ENCODE measurements at regions not wholly inside any gene's neighbourhood (a gene's known extent, or its start where the extent isn't known, plus 50 kb on each side); places are given as distances from the start of the nearest gene placed in this dataset.

DNA sequence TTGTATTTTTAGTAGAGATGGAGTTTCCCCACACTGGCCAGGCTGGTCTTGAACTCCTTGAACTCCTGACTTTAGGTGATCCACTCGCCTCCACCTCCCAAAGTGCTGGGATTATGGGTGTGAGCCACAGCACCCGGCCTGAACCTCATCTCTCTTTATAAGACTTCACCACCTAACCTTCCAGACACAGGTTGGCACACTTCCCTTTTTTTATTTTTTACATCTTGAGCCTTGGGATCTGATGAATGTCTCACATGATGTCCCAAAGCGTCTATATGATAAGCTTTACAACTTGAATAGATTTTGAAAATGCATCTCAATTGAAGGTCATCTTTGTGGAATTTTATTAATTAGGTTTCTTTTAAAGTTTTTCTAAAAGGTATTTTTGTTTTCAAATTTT is 172.4 kb upstream of the IVNS1ABP start:
- CTCF ChIA-PET: no interaction called here
- Mint-ChIP-seq H3K27me3 (no peaks in the 10 kb centered on the region), H3K27ac (peak overlapping the region in 2 of 9 donors; percentile 6 to 39)

DNA sequence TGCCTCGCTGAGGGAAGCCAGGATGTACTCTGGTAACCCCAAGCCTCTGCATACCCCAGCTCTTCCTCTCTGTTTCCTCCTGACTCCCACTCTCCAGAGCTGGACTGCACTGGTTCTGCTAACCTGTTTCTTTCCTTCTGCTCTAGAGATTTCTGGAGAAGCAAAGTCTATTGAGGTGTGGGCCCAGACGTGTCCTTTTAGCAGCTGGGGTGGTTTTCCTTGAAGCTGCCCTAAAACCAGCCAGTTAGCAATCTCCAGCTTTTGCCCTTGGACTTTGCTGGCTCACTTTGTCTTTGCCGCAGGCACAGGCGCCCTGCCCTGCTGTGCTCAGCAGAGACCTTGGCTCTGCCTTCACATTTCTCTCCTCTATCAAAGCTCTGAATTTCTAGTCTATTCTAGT is 171.8 kb upstream of the IVNS1ABP start:
- Histone ChIP-seq H3K36me3 (ENCODE audit: control insufficient read depth in 2 of 3, insufficient read depth in 3 of 3, low read length in 3 of 3) (no peaks in the 10 kb centered on the region), H3K27me3 (ENCODE audit: control insufficient read depth in 2 of 2, insufficient read depth in 2 of 2, low read length in 2 of 2) (no peaks in the 10 kb centered on the region), H3K27ac (ENCODE audit: low read depth, low read length) (no peak overlapping the region), H3K9me3 (ENCODE audit: control insufficient read depth in 2 of 3, low read length in 3 of 3) (no peaks in the 10 kb centered on the region), H3K4me1 (ENCODE audit: control insufficient read depth in 2 of 2, insufficient read depth in 2 of 2, low read length in 2 of 2) (no peaks in the 10 kb centered on the region), H3K4me3 (ENCODE audit: low read length) (no peak overlapping the region)
- intact Hi-C loops (cut with micrococcal nuclease): loop anchor here in 1 of 2 donors (5.0 kb wide), 1 partner anchor 108 kb away; no protein-coding TSS in a partner anchor
- DNase-seq (no peak), ATAC-seq (no peak)
- Mint-ChIP-seq H3K9me3 (no peaks in the 10 kb centered on the region), H3K4me3 (no peak overlapping the region), H3K27me3 (no peaks in the 10 kb centered on the region), H3K36me3 (peaks cover 0 to 2% (median 0%) of the 10 kb centered on the region in 5 donors), H3K4me1 (peaks cover 0 to 12% (median 6%) of the 10 kb centered on the region in 7 donors), H3K27ac (peak overlapping the region in 4 of 9 donors; percentile 3 to 72 (median 22))
- CTCF ChIA-PET: no interaction called here
- POLR2A ChIA-PET: no interaction called here

More for the DNA sequence above, 172.4 kb upstream of the IVNS1ABP start:
- Histone ChIP-seq H3K27me3 (ENCODE audit: control insufficient read depth in 2 of 2, insufficient read depth in 2 of 2, low read length in 2 of 2) (no peaks in the 10 kb centered on the region), H3K4me3 (ENCODE audit: low read length) (no peak overlapping the region), H3K9me3 (ENCODE audit: control insufficient read depth in 2 of 3, low read length in 3 of 3) (no peaks in the 10 kb centered on the region), H3K36me3 (ENCODE audit: control insufficient read depth in 2 of 3, insufficient read depth in 3 of 3, low read length in 3 of 3) (no peaks in the 10 kb centered on the region), H3K4me1 (ENCODE audit: control insufficient read depth in 2 of 2, insufficient read depth in 2 of 2, low read length in 2 of 2) (no peaks in the 10 kb centered on the region), H3K27ac (ENCODE audit: low read depth, low read length) (no peak overlapping the region)
- DNase-seq: no peak
- H3K4me1 Mint-ChIP-seq: peaks cover 0 to 10% (median 3%) of the 10 kb centered on the region in 7 donors
- intact Hi-C loops (cut with micrococcal nuclease): loop anchor here in 1 of 2 donors (5.0 kb wide), 1 partner anchor 108 kb away; no protein-coding TSS in a partner anchor
- peaks cover 0 to 2% (median 0%) of the 10 kb centered on the region in 5 donors for H3K36me3 Mint-ChIP-seq
- no peaks in the 10 kb centered on the region for H3K9me3 Mint-ChIP-seq
- POLR2A ChIA-PET: no interaction called here
- no peak for ATAC-seq
- no peak overlapping the region for H3K4me3 Mint-ChIP-seq

DNA sequence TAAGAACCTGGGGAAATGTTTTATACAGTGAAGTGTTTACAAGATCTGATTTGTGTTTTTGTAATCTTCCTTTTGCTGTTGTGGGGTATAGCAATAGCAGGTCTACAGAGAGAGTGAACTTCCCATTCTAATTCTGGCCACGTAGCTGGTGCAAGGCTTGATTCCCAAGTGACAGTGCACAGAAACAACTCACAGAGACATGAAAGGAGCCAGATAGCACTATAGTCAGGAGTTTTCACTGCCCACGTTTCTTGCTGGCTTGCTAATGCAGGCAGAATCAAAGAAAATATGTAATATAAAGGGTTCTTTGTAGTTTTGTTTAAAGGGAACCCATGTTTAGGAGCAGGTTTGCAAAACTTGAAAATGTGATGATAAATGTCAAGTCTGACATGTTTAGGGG is 170.9 kb upstream of the IVNS1ABP start:
- no peak overlapping the region for H3K4me3 Mint-ChIP-seq
- ChIA-PET POLR2A (no interaction called here), CTCF (interaction anchor here (1.0 kb wide), 1 partner anchor 107 kb away, joined by 3 read pairs; no protein-coding TSS in a partner anchor)
- H3K4me1 ChIP-seq (ENCODE audit: control insufficient read depth in 2 of 2, insufficient read depth in 2 of 2, low read length in 2 of 2): no peaks in the 10 kb centered on the region
- H3K27ac ChIP-seq (ENCODE audit: low read depth, low read length): no peak overlapping the region
- DNase-seq (no peak), ATAC-seq (no peak)
- intact Hi-C loops (cut with micrococcal nuclease): loop anchor here in 1 of 2 donors (5.0 kb wide), 1 partner anchor 109 kb away; no protein-coding TSS in a partner anchor
- no peaks in the 10 kb centered on the region for H3K36me3 ChIP-seq (ENCODE audit: control insufficient read depth in 2 of 3, insufficient read depth in 3 of 3, low read length in 3 of 3)
- H3K9me3 Mint-ChIP-seq: no peaks in the 10 kb centered on the region
- H3K4me3 ChIP-seq (ENCODE audit: low read length): no peak overlapping the region
- H3K27me3 Mint-ChIP-seq: no peaks in the 10 kb centered on the region
- peak overlapping the region in 1 of 9 donors; percentile 2 for H3K27ac Mint-ChIP-seq
- no peaks in the 10 kb centered on the region for H3K36me3 Mint-ChIP-seq
- peaks cover 0 to 13% (median 6%) of the 10 kb centered on the region in 7 donors for H3K4me1 Mint-ChIP-seq
- no peaks in the 10 kb centered on the region for H3K9me3 ChIP-seq (ENCODE audit: control insufficient read depth in 2 of 3, low read length in 3 of 3)
- no peaks in the 10 kb centered on the region for H3K27me3 ChIP-seq (ENCODE audit: control insufficient read depth in 2 of 2, insufficient read depth in 2 of 2, low read length in 2 of 2)

DNA sequence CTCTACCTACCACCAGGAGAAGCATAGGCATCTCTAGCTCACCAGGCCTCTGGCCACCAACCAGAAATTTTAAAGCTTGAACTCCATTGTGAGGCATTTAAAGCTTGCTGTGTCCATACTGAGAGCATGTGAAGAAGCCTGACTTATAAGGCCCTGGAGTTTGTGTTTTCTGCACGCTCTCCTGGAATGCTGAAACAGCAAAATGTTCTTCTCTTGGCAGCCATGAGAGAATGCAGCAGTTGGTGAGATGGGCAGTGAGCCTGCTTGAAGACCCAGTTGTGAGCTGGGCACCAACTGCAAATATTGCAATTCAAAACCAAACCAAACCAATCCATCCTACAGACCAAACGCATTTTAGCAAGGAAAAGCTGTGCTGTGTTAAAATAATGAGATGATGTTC is 170.0 kb upstream of the IVNS1ABP start:
- Mint-ChIP-seq H3K4me3 (no peak overlapping the region), H3K4me1 (peaks cover 0 to 13% (median 6%) of the 10 kb centered on the region in 7 donors), H3K27ac (no peak overlapping the region), H3K36me3 (peaks cover 0 to 1% (median 0%) of the 10 kb centered on the region in 5 donors), H3K9me3 (peaks cover 0 to 3% (median 0%) of the 10 kb centered on the region in 11 donors), H3K27me3 (no peaks in the 10 kb centered on the region)
- H3K27ac ChIP-seq (ENCODE audit: low read depth, low read length): no peak overlapping the region
- no peaks in the 10 kb centered on the region for H3K4me1 ChIP-seq (ENCODE audit: control insufficient read depth in 2 of 2, insufficient read depth in 2 of 2, low read length in 2 of 2)
- no peak for DNase-seq
- POLR2A ChIA-PET: interaction anchor here (0.6 kb wide), 1 partner anchor 279 kb away, joined by 3 read pairs; no protein-coding TSS in a partner anchor
- no peak overlapping the region for H3K4me3 ChIP-seq (ENCODE audit: low read length)
- no peaks in the 10 kb centered on the region for H3K27me3 ChIP-seq (ENCODE audit: control insufficient read depth in 2 of 2, insufficient read depth in 2 of 2, low read length in 2 of 2)
- H3K36me3 ChIP-seq (ENCODE audit: control insufficient read depth in 2 of 3, insufficient read depth in 3 of 3, low read length in 3 of 3): no peaks in the 10 kb centered on the region
- intact Hi-C loops (cut with micrococcal nuclease): loop anchor here in 1 of 2 donors (5.0 kb wide), 1 partner anchor 110 kb away; no protein-coding TSS in a partner anchor
- no peaks in the 10 kb centered on the region for H3K9me3 ChIP-seq (ENCODE audit: control insufficient read depth in 2 of 3, low read length in 3 of 3)
- ATAC-seq: no peak
- CTCF ChIA-PET: interaction anchor here (1.0 kb wide), 1 partner anchor 108 kb away, joined by 3 read pairs; no protein-coding TSS in a partner anchor

DNA sequence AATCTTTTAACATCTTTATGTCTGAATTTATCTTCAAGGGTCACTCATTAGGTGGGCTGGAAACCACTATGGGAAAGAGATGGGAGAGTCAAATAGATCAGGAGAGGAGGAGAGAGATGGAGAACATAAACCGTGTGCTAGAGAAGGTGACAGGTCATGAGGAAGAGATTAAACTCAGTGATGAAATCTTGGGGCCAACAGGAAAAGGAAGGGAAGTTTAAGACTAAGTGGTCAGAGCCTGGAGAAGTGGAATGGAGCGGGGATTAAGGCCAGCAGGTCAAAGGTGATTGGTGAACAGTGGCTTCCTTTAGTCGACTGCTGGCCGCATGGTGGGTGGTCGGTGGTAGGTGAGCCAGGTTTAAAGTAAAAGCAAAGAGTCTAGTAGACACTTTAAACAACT is 169.3 kb upstream of the IVNS1ABP start:
- no peaks in the 10 kb centered on the region for H3K9me3 ChIP-seq (ENCODE audit: control insufficient read depth in 2 of 3, low read length in 3 of 3)
- H3K36me3 Mint-ChIP-seq: peaks cover 0 to 1% (median 0%) of the 10 kb centered on the region in 5 donors
- no peaks in the 10 kb centered on the region for H3K36me3 ChIP-seq (ENCODE audit: control insufficient read depth in 2 of 3, insufficient read depth in 3 of 3, low read length in 3 of 3)
- no peaks in the 10 kb centered on the region for H3K4me1 ChIP-seq (ENCODE audit: control insufficient read depth in 2 of 2, insufficient read depth in 2 of 2, low read length in 2 of 2)
- no peaks in the 10 kb centered on the region for H3K27me3 ChIP-seq (ENCODE audit: control insufficient read depth in 2 of 2, insufficient read depth in 2 of 2, low read length in 2 of 2)
- no peak overlapping the region for H3K4me3 ChIP-seq (ENCODE audit: low read length)
- H3K9me3 Mint-ChIP-seq: peaks cover 0 to 3% (median 0%) of the 10 kb centered on the region in 11 donors
- DNase-seq (no peak), ATAC-seq (no peak)
- H3K4me3 Mint-ChIP-seq: no peak overlapping the region
- H3K27ac ChIP-seq (ENCODE audit: low read depth, low read length): no peak overlapping the region
- ChIA-PET CTCF (no interaction called here), POLR2A (no interaction called here)
- no peaks in the 10 kb centered on the region for H3K27me3 Mint-ChIP-seq
- peaks cover 0 to 13% (median 6%) of the 10 kb centered on the region in 7 donors for H3K4me1 Mint-ChIP-seq
- H3K27ac Mint-ChIP-seq: peak overlapping the region in 2 of 9 donors; percentile 5 to 46
- intact Hi-C loops (cut with micrococcal nuclease): loop anchor here in 1 of 2 donors (5.0 kb wide), 1 partner anchor 111 kb away; no protein-coding TSS in a partner anchor

DNA sequence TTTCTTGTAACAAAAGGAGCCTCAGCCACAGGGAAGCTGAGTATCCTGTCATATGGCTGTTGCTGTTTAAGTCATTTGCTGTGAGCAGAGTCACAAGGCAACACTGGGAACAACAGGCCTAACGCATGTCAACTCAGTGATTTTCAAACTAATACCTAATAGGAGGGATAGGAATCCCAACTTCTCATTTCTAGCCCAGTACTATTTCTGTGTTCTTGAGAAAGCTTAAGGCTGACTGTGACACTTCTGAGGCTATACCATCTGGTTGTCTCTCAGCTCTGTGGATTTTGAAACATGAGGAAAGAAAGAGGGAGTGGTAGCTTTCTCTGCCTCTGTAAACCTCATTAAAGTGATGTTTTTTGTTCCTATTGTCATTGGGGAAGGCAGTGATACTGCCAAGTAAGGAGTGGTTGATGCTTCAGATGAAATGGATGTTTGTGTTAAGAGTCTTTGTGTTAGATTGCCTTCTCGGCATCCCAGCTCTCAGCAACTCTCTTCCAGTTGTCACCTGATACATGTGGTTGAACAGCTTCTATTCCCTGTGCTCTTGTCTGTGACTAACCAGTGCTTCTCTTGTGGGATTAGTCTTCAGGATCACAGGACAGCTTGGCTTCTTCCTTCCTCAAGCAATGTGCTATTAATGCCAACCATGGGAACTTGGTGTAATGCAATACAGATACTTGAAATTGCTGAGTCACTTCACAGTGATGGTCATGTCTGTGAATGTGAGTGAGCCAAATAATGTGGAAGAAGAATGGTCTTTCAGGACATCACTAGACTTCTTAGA is 166.8 kb upstream of the IVNS1ABP start:
- Histone ChIP-seq H3K27ac (ENCODE audit: low read depth, low read length) (no peak overlapping the region), H3K27me3 (ENCODE audit: control insufficient read depth in 2 of 2, insufficient read depth in 2 of 2, low read length in 2 of 2) (no peaks in the 10 kb centered on the region), H3K4me1 (ENCODE audit: control insufficient read depth in 2 of 2, insufficient read depth in 2 of 2, low read length in 2 of 2) (no peaks in the 10 kb centered on the region), H3K4me3 (ENCODE audit: low read length) (no peak overlapping the region), H3K36me3 (ENCODE audit: control insufficient read depth in 2 of 3, insufficient read depth in 3 of 3, low read length in 3 of 3) (no peaks in the 10 kb centered on the region), H3K9me3 (ENCODE audit: control insufficient read depth in 2 of 3, low read length in 3 of 3) (no peaks in the 10 kb centered on the region)
- peaks cover 0 to 1% (median 0%) of the 10 kb centered on the region in 5 donors for H3K36me3 Mint-ChIP-seq
- DNase-seq (no peak), ATAC-seq (peak; percentile 68)
- no peak overlapping the region for H3K4me3 Mint-ChIP-seq
- H3K27me3 Mint-ChIP-seq: no peaks in the 10 kb centered on the region
- peaks cover 0 to 8% (median 0%) of the 10 kb centered on the region in 11 donors for H3K9me3 Mint-ChIP-seq
- ChIA-PET CTCF (interaction anchor here (1.2 kb wide), 1 partner anchor 66 kb away, joined by 3 read pairs; no protein-coding TSS in a partner anchor), POLR2A (no interaction called here)
- peaks cover 0 to 8% (median 2%) of the 10 kb centered on the region in 7 donors for H3K4me1 Mint-ChIP-seq
- intact Hi-C loops (cut with micrococcal nuclease): no loop called here
- peak overlapping the region in 1 of 9 donors; percentile 33 for H3K27ac Mint-ChIP-seq

All from naive thymus-derived CD4-positive, alpha-beta T cell (primary cell).